Stimulated activated CD4-positive, alpha-beta T cell treated with anti-CD3 and anti-CD28 coated beads, Interleukin-4, amount 100 ng/mL, for 48 hours (primary cell): ENCODE measurements at regions not wholly inside any gene's neighbourhood (a gene's known extent, or its start where the extent isn't known, plus 50 kb on each side); places are given as distances from the start of the nearest gene placed in this dataset.
"Not testable (repeated sequence)": the region's sequence is repeated elsewhere in the genome, so short reads cannot be mapped to it uniquely, and the experiment has no call there.

Experiments
- DNase-seq, 2 donors: peaks; one replicate each; pipeline ENCODE4 v3.0.0-alpha.2; 2020; ENCODE audit warnings: low read depth in 2 of 2

GRCh38 chr2:217593732-217594131 lies 409.1 kb downstream of the TNS1 start:
- DNase-seq = no peak

DNA sequence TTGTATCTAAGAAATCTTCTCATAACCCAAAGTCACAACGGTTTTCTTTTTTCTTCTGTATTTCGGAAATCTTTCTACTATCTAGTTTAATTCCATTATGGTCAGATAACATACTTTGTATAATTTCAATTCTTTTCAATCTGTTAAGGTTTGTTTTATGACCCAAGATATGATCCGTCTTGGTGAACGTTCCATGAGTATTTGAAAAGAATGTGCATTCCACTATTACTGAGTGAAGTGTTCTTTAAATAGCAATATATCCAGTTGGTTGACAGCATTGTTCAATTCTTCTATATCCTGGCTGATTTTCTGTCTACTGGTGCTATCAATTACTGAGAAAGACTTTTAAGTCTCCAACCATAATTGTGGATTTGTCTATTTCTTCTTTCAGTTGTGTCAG lies 414.5 kb downstream of the TNS1 start:
- no peak for DNase-seq

DNA sequence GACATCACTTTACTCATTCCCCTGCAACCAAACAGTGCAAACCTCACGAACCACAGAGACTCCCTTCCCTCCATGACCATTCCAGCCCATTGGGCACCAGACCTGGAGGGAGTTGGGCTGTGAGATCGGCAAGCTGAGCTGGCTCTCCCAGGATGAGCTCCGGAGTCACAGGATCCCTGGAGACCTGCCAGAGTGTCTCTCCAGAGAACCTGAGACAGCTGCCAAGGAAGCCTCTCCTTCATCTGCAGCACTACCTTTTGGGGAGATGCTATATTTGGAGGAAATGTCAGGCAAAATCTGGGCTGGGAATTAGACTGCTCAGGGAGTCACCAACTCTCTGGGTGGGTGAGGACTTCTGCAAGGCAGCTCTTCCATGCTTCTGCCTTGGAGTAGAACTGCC lies 417.4 kb downstream of the TNS1 start:
- DNase-seq = no peak

DNA sequence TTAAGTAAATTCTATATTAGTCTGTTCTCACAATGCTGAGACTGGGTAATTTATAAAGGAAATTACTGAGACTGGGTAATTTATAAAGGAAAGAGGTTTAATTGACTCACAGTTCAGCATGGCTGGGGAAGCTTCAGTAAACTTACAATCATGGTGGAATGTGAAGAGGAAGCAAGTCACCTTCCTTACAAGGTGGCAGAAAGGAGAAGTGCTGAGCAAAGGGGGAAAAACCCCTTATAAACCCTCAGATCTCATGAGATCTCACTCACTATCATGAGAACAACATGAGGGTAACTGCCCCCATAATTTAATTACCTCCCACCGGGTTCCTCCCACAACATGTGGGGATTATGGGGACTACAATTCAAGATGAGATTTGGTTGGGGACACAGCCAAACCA lies 422.4 kb downstream of the TNS1 start:
- not testable (repeated sequence) for DNase-seq

GRCh38 chr2:217573571-217573970 lies 429.2 kb downstream of the TNS1 start:
- no peak for DNase-seq

- DNase-seq = no peak
Measured at GRCh38 chr2:217570394-217570793, 432.4 kb downstream of the TNS1 start.

DNA sequence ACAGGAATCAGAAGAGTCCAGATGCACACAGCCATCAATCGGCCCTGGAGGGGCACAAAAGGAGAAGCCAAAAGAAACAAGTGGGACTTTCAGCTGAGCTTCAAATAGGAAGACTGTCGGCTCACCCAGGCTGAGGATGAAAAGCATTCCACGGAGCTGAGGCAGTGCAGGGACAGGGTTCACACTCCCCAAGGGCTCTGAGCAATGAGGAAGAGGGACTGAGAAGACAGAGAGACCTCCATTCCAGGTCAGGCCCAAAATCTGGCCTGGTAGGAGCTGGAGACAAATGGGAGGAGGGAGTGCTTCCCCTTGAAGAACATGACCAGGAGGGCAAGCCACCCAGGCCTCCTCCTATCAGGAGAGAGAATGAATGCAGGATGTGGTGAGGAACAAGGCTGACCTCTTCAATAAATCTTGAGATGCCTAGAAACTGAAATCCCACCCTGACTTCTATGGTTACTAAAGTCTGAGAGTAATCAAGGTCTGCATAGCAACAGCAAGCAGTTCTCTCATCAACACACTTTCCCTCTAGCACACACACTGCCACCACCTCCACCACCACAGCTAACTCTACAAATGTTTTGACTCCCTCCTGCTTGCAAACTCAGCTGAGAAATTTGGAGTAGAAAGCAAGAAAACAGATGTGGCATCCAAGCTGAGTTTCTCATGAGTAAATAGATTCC lies 434.4 kb downstream of the TNS1 start:
- DNase-seq = no peak

DNA sequence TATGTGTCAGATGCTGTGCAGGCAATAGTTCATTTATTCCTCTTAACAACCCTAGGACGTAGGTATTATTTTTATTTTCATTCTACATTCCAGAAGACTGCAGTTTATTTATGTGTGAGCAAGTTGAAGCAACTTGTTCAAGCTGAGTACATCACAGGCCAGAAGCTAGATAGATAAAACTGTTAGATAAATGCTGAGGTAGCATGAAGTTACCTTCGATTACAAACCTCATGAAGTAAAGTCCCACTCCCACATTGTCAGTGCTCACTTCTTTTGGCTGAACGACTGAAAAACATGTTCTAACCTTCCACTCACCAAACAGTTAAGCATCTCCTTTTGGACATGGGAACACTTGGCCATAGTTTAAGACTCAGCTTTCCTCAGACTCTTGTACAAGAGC lies 439.2 kb downstream of the TNS1 start:
- DNase-seq = no peak

DNA sequence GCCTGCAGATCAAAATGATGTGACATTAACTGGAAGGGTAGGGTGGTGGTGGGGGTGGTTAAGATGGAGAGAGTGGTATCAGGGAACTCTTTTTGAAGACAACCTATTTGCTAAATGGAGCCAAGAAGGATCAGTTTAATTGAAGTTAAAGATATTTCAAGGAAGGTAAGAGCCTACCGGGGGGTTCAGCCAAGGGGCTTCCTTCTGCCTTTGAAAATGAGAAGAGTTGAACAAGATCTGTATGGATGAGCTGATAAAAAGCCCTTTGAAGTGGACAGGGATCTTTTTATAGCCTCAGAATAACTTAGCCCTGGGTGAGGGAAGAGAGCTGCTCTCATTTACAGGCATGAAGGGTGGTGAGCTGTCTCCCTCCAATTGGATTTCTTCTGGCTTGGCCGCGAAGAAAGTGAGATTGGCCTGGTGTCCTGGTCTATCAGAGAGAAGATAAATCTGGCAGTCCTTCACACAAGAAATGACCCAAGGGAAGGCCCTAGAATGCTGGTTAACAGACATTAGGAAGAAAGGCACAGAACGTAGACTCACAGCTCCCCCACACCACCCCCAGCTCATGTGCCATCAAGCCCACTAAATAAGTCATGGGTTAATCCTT lies 439.8 kb downstream of the TNS1 start:
- no peak for DNase-seq

DNA sequence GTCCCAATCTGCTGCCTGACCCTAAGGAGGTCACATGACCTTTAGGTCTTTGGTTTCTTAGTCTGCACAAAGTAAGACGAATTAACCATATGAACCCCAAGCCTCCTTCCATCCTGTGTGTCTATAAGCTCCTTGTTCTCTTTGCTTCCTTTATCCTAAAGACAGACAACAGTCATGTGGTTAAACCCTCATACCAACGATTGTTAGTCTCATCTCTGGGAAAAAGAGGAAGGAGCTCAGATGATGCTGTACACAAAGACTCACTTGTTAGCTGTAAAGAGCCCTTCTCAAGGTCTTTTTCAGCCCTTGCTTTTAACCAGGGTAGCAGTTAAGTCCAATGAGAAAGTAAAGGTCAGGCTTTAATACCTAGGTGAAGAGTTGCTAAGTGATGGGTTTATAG lies 443.7 kb downstream of the TNS1 start:
- DNase-seq = no peak

DNA sequence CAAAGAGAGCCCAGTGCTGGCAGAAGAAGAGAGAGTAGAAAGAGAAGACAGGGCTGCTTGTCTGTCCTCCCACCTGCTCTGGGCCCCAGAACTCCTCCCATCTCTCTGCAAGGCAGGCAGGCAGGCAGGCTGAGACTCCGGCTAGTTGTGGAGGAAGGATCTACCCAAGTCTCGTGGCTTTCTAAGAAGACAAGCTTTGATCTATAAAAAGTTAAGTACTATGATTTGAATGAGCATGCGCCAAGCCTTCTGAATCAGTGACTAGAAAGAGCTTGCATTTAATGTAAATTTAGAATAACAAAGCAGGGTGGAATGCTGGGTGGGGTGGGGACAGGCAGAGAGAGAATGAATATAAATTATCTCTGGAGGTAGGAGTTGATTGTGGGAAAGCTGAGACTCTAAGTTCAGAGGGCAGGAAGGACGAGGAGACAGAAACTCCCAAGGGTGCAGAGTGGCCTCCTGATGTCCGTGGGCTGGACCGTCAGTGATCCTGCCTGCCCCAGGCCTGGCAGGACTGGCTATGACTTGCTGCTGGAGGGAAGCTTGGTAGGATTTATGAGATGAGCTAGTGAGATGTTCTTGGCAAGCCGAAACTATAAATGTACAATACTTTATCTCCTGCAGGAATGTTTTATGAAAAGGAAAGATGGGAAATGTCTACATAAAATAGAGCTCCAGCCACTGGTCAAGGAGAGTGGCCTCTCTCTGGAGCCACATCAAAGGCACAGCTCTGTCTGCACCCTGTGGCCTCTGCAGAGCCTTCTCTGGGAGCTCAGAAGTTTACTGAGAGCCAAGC lies 447.5 kb downstream of the TNS1 start:
- DNase-seq = no peak

DNA sequence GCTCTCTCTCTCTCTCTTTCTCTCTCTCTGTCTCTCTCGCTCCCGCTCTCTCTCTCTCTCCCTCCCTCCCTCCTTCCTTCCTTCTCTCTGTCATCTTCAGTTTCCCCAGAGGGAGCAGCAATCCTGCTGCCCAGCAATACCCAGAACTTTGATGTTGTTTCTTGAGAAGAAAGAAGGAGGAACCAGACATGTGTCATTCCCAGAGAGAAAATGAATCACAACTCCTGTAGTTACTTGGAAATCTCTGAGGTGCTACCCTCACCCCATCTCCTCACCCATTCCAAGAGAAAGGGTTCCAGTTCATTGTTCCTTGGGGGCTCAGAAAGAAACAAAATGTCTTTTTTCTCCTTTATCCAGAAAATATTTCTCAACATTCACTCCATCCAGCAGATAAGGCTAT lies 449.1 kb downstream of the TNS1 start:
- DNase-seq = no peak

GRCh38 chr2:217553202-217553601 lies 449.6 kb downstream of the TNS1 start:
- DNase-seq = no peak

GRCh38 chr2:217552081-217552480 lies 450.7 kb downstream of the TNS1 start:
- DNase-seq = no peak

GRCh38 chr2:217551252-217551899 lies 451.4 kb downstream of the TNS1 start:
- DNase-seq = no peak

GRCh38 chr2:217539126-217539525 lies 463.7 kb downstream of the TNS1 start:
- no peak for DNase-seq

DNA sequence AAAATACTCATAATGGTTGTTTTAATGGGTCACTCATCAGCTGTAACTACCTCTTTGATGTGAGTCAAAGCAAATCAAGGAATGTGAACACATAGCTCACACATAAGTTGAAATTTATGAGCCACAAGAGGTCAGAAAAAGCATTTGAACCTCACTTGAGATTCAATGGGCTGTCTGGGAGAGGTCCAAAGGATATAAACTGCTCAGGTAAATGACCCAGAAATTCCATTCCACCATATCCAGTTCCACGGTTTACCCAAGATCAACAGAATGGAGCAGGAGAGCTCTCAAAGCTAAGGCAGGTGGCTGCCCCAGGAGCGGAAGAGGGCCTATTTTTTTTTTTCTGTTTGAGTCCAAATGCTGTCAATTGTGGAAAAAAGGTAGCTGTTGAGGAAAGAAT lies 464.1 kb downstream of the TNS1 start:
- DNase-seq = no peak

DNA sequence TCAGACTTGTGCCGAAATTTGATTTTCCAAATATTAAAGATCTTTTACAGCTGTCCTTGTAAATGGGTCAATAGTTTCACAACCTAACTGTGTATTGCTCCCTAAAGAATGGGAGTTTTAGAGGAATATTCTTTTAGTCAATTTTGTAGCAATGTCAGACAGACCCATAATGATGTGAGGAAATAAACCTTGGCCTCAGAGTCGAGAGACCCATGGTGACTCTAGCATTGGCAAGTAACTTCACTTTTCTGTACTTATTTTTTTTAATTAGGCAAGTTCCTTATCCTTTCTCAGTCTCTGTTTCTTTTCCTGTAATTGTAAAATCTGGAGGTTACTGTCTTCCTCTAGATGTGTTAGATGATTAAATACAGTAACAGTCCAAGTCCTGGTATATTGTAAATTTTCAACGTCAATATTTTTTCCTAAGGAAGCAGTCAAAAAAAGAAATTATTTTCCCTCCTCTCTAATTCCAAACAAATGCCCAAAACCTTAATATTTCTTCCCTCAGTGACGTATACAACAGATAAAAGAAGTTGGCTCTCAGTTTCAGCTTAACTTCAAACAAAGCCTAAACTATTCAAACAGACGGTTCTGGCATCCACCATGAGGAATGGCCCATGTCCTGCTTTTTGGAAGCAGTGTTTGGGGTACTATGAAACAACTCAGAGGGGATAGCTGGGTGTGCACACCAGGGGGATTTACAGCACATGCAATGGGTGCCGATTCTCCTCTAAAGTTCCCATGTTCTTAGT lies 466.7 kb downstream of the TNS1 start:
- DNase-seq = no peak

DNA sequence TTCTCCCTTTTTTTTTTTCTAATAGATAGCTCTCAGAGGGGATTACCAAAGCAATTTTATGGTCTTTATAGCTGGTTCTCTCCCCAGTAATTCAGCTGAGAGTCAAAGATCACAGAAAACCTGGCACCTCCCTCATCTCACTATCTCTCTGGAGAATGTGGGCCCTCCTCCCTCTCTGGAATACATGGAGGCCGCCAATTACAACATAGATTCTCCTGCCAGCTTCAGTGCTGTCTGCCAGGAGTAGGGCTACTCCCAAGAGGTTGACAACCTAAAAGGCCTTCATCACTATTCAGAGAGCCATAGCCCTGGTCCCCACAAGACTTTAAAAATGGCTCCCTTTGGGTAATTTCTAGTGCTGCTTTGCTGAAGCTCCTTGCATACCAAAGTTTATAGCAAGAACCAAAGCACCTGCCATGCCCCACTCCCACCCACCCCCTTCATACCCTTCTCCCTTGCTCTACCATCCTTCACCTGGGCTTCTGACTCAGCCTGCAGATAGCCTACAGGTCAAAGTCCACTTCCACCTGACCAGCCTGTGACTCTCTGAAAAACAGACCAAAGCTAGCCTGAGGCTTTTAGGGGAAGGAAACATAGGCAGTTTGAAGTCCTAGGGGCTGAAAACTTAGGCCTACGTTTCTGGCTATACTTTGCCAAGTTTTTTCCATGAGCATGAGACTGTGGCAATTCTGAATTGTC lies 472.3 kb downstream of the TNS1 start:
- DNase-seq = no peak

DNA sequence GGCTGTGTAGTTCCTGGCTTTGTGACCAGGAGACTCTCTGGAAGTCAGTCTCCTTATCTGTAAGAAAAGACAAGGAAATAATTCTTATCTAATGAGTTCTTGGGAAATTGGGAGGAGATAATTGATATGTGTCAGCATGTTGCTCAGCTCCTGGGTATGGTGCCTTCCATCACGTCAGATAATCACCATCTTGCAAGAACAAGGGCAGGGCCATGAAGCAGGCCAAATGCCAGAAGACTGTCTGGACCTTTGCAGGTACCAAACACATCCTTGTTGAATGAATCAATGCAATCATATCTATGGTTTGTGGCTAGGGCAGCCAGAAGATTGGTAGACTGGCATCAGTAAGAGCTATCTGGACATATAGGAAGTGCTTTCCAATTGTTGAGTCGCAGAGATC lies 473.5 kb downstream of the TNS1 start:
- no peak for DNase-seq

DNA sequence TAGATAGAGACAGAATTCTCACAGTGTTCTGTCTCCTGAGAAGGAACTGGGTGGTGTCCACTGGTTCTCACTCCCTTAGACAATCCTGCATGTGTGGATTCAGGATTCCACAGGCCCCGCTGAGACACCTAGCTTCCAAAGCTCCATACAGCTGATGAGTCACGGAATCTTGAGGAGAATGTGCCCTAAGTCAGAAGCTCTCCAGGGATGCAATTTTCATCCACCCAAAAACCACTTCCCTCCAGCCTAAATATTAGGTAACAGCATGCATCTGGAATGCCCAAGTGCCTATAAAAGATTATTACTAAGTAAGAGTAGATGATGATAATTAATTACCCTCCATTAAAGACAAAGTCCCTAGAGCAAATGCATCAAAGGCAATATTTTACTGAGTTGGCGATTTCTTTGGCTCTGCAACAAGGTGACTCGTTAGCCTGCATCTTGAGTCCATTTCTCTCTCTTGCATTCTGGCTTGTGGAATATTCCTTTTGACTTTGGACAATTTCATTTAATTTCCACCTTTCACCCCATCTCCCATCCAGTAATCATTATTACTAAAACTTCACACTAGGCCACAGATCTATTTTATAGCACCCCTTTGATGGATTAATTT lies 475.1 kb downstream of the TNS1 start:
- no peak for DNase-seq
